Activated T-cell treated with anti-CD3 and anti-CD28 coated beads for 48 hours (primary cell): ENCODE measurements at regions not wholly inside any gene's neighbourhood (a gene's known extent, or its start where the extent isn't known, plus 50 kb on each side); places are given as distances from the start of the nearest gene placed in this dataset.

Experiments used
- DNase-seq: peaks from one replicate; pipeline ENCODE4 v3.0.0-alpha.2; 2020; ENCODE audit warnings: low read depth

GRCh38 chr16:89043636-89044417, 49.8 kb upstream of the ACSF3 start:
- no peak for DNase-seq
